ENCODE measurements at regions not wholly inside any gene's neighbourhood (a gene's known extent, or its start where the extent isn't known, plus 50 kb on each side); places are given as distances from the start of the nearest gene placed in this dataset.

- no peak overlapping the region for H3K4me3 ChIP-seq (ENCODE audit: control insufficient read depth, low read depth, low read length)
- TF ChIP-seq CTCF (conservative IDR thresholded peaks at IDR 0.05; ENCODE audit: control insufficient read depth, insufficient read depth, low read depth, low read length), result no peak
- no peak for DNase-seq (ENCODE audit: low read depth)
Measured at GRCh38 chr1:57784356-57784755, 360.5 kb upstream of the DAB1 start.

- H3K4me3 ChIP-seq (ENCODE audit: control insufficient read depth, low read depth, low read length), result no peak overlapping the region
- TF ChIP-seq CTCF (conservative IDR thresholded peaks at IDR 0.05; ENCODE audit: control insufficient read depth, insufficient read depth, low read depth, low read length), result no peak
- DNase-seq (ENCODE audit: low read depth), result no peak
Measured at GRCh38 chr1:57782357-57782756, 358.5 kb upstream of the DAB1 start.

- TF ChIP-seq CTCF (conservative IDR thresholded peaks at IDR 0.05; ENCODE audit: control insufficient read depth, insufficient read depth, low read depth, low read length), result no peak
- no peak for DNase-seq (ENCODE audit: low read depth)
- no peak overlapping the region for H3K4me3 ChIP-seq (ENCODE audit: control insufficient read depth, low read depth, low read length)
Measured at GRCh38 chr1:57772580-57773195, 348.8 kb upstream of the DAB1 start.

- peak; percentile 18 for DNase-seq (ENCODE audit: low read depth)
- peak; percentile 41 for TF ChIP-seq CTCF (conservative IDR thresholded peaks at IDR 0.05; ENCODE audit: control insufficient read depth, insufficient read depth, low read depth, low read length)
- H3K4me3 ChIP-seq (ENCODE audit: control insufficient read depth, low read depth, low read length), result no peak overlapping the region
Measured at GRCh38 chr1:57770772-57771171, 346.9 kb upstream of the DAB1 start.

GRCh38 chr1:57770236-57770635, 346.4 kb upstream of the DAB1 start:
- DNase-seq (ENCODE audit: low read depth), result no peak
- no peak for TF ChIP-seq CTCF (conservative IDR thresholded peaks at IDR 0.05; ENCODE audit: control insufficient read depth, insufficient read depth, low read depth, low read length)
- H3K4me3 ChIP-seq (ENCODE audit: control insufficient read depth, low read depth, low read length), result no peak overlapping the region

GRCh38 chr1:57761628-57762027, 337.8 kb upstream of the DAB1 start:
- no peak for DNase-seq (ENCODE audit: low read depth)
- no peak for TF ChIP-seq CTCF (conservative IDR thresholded peaks at IDR 0.05; ENCODE audit: control insufficient read depth, insufficient read depth, low read depth, low read length)
- no peak overlapping the region for H3K4me3 ChIP-seq (ENCODE audit: control insufficient read depth, low read depth, low read length)

GRCh38 chr1:57752843-57753242, 329.0 kb upstream of the DAB1 start:
- DNase-seq (ENCODE audit: low read depth), result no peak
- H3K4me3 ChIP-seq (ENCODE audit: control insufficient read depth, low read depth, low read length), result no peak overlapping the region
- no peak for TF ChIP-seq CTCF (conservative IDR thresholded peaks at IDR 0.05; ENCODE audit: control insufficient read depth, insufficient read depth, low read depth, low read length)

Measured in fibroblast of mammary gland (primary cell).